ENCODE measurements at regions not wholly inside any gene's neighbourhood (a gene's known extent, or its start where the extent isn't known, plus 50 kb on each side); places are given as distances from the start of the nearest gene placed in this dataset.

DNA sequence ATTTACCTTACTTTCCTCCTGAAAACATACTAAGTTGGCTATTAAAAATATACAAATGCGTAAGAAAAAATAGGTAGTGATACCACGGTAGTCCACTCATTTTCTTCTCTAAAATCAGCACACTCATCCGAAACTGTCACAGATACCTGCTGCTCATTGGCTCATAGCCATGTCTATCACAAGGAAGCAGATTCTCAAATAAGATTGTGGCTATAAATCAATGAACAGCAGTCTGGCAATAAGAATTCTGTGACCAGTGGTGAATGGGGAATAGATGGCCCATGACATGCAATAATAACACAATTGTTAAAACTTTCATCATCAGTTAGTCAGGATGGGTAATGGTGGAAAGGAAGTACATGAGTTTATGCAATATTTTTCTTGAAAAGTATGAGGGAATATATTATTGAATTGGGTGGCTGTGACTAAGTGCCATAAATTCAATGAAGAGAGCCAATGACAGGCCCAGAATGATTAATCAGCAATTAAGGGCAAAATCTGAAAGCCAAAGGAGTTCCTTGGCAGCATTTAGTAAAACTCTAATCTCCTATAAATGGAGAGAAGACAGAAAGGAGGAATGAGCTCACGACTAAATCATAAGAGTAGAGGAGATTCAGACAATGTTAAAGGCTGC lies 202.3 kb upstream of the NEIL3 start:
- Histone ChIP-seq H3K36me3 (replicated peaks; ENCODE audit: low read depth, low read length) (no peaks in the 10 kb centered on the region), H3K9me3 (ENCODE audit: insufficient read depth, low read length) (no peaks in the 10 kb centered on the region), H3K27ac (ENCODE audit: low read length) (no peak overlapping the region), H3K4me2 (ENCODE audit: low read length) (no peak overlapping the region), H3K27me3 (ENCODE audit: low read depth, low read length) (no peaks in the 10 kb centered on the region), H3K9ac (ENCODE audit: low read length) (no peak overlapping the region), H2AFZ (ENCODE audit: low read depth, low read length) (no peak overlapping the region), H4K20me1 (ENCODE audit: insufficient read depth, low read length) (no peaks in the 10 kb centered on the region), H3K4me1 (ENCODE audit: low read length) (no peaks in the 10 kb centered on the region), H3K79me2 (ENCODE audit: low read length) (no peaks in the 10 kb centered on the region), H3K4me3 (ENCODE audit: low read length) (no peak overlapping the region)
- TF ChIP-seq EZH2phosphoT487 (IDR thresholded peaks at IDR 0.05; ENCODE audit: low read depth), result no peak
- TF ChIP-seq, protein P1, sequence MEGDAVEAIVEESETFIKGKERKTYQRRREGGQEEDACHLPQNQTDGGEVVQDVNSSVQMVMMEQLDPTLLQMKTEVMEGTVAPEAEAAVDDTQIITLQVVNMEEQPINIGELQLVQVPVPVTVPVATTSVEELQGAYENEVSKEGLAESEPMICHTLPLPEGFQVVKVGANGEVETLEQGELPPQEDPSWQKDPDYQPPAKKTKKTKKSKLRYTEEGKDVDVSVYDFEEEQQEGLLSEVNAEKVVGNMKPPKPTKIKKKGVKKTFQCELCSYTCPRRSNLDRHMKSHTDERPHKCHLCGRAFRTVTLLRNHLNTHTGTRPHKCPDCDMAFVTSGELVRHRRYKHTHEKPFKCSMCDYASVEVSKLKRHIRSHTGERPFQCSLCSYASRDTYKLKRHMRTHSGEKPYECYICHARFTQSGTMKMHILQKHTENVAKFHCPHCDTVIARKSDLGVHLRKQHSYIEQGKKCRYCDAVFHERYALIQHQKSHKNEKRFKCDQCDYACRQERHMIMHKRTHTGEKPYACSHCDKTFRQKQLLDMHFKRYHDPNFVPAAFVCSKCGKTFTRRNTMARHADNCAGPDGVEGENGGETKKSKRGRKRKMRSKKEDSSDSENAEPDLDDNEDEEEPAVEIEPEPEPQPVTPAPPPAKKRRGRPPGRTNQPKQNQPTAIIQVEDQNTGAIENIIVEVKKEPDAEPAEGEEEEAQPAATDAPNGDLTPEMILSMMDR (IDR thresholded peaks at IDR 0.05; ENCODE audit: low read depth, low read length), result no peak

DNA sequence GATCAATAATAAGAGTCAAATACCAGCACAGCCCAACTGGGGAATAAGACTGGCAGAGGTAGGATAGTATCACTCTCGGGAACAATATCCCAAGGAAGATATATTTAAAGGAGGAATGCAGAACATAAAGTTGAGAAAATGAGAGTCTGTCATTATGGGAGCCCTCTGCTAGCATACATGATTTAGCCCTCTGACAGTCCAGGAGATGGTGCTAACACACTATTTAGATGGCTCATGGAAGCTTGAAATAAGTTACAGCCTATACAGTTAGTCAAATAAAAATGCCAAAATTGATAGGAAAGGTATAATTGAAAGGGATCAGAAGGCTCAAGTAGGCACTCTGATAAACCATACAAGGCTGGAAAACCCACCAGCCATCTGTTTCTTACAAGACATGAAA lies 201.0 kb upstream of the NEIL3 start:
- Histone ChIP-seq H3K36me3 (replicated peaks; ENCODE audit: low read depth, low read length) (no peaks in the 10 kb centered on the region), H3K4me1 (ENCODE audit: low read length) (no peaks in the 10 kb centered on the region), H3K9ac (ENCODE audit: low read length) (no peak overlapping the region), H3K9me3 (ENCODE audit: insufficient read depth, low read length) (no peaks in the 10 kb centered on the region), H3K79me2 (ENCODE audit: low read length) (no peaks in the 10 kb centered on the region), H3K27me3 (ENCODE audit: low read depth, low read length) (no peaks in the 10 kb centered on the region), H3K27ac (ENCODE audit: low read length) (no peak overlapping the region), H3K4me3 (ENCODE audit: low read length) (no peak overlapping the region), H3K4me2 (ENCODE audit: low read length) (no peak overlapping the region), H4K20me1 (ENCODE audit: insufficient read depth, low read length) (no peaks in the 10 kb centered on the region), H2AFZ (ENCODE audit: low read depth, low read length) (no peak overlapping the region)
- no peak for TF ChIP-seq EZH2phosphoT487 (IDR thresholded peaks at IDR 0.05; ENCODE audit: low read depth)
- TF ChIP-seq, protein P1 (IDR thresholded peaks at IDR 0.05; ENCODE audit: low read depth, low read length), result peak; percentile 46

DNA sequence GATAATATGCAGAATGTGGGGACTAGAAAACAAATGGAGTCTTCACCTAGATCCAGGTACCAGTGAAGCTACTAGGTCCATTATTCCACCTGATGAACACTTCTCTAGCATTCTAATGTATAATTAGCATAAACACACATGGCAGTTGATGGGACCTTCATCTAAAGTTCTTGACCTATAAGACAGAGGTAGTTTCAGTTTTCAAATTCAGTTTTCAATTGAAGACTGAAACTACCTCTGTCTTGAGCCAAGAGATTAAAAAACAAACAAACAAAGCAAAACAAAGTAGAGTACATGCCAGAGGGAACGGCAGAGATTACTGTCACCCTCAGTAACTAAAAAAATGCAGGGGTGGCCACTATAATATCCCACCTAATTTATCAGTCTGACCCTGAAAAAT lies 199.9 kb upstream of the NEIL3 start:
- Histone ChIP-seq H3K79me2 (ENCODE audit: low read length) (no peaks in the 10 kb centered on the region), H3K4me2 (ENCODE audit: low read length) (no peak overlapping the region), H3K36me3 (replicated peaks; ENCODE audit: low read depth, low read length) (no peaks in the 10 kb centered on the region), H2AFZ (ENCODE audit: low read depth, low read length) (no peak overlapping the region), H3K9me3 (ENCODE audit: insufficient read depth, low read length) (no peaks in the 10 kb centered on the region), H3K9ac (ENCODE audit: low read length) (no peak overlapping the region), H3K27ac (ENCODE audit: low read length) (no peak overlapping the region), H3K4me1 (ENCODE audit: low read length) (no peaks in the 10 kb centered on the region), H4K20me1 (ENCODE audit: insufficient read depth, low read length) (no peaks in the 10 kb centered on the region), H3K4me3 (ENCODE audit: low read length) (no peak overlapping the region), H3K27me3 (ENCODE audit: low read depth, low read length) (no peaks in the 10 kb centered on the region)
- TF ChIP-seq EZH2phosphoT487 (IDR thresholded peaks at IDR 0.05; ENCODE audit: low read depth), result no peak
- TF ChIP-seq, protein P1 (IDR thresholded peaks at IDR 0.05; ENCODE audit: low read depth, low read length), result no peak

DNA sequence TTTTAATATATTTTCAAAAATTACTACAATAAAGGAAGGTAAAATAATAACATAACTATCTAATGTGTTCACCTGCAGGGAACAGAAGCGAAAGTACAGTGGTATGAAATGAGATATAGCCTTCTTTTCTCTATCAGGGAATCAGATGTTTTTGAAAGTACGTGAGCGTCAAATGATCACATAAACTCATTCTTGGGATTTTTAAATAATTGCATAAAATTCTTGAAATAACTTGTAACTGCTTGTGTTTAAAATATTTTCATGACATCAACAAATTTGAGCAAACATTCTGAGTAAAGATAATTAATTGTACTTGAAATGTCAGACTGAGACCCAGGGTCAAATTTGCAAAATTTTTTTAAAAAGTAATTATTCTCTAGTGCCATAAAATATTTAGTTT lies 193.5 kb upstream of the NEIL3 start:
- H3K27ac ChIP-seq (ENCODE audit: low read length), result no peak overlapping the region
- H3K79me2 ChIP-seq (ENCODE audit: low read length), result no peaks in the 10 kb centered on the region
- H3K9ac ChIP-seq (ENCODE audit: low read length), result no peak overlapping the region
- H3K27me3 ChIP-seq (ENCODE audit: low read depth, low read length), result no peaks in the 10 kb centered on the region
- no peak overlapping the region for H3K4me2 ChIP-seq (ENCODE audit: low read length)
- H4K20me1 ChIP-seq (ENCODE audit: insufficient read depth, low read length), result no peaks in the 10 kb centered on the region
- H2AFZ ChIP-seq (ENCODE audit: low read depth, low read length), result no peak overlapping the region
- TF ChIP-seq, protein P1 (IDR thresholded peaks at IDR 0.05; ENCODE audit: low read depth, low read length), result no peak
- TF ChIP-seq EZH2phosphoT487 (IDR thresholded peaks at IDR 0.05; ENCODE audit: low read depth), result no peak
- H3K4me3 ChIP-seq (ENCODE audit: low read length), result no peak overlapping the region
- H3K4me1 ChIP-seq (ENCODE audit: low read length), result no peaks in the 10 kb centered on the region
- H3K9me3 ChIP-seq (ENCODE audit: insufficient read depth, low read length), result no peaks in the 10 kb centered on the region
- no peaks in the 10 kb centered on the region for H3K36me3 ChIP-seq (replicated peaks; ENCODE audit: low read depth, low read length)
